ENCODE measurements at regions not wholly inside any gene's neighbourhood (a gene's known extent, or its start where the extent isn't known, plus 50 kb on each side); places are given as distances from the start of the nearest gene placed in this dataset.
"Not testable (repeated sequence)": the region's sequence is repeated elsewhere in the genome, so short reads cannot be mapped to it uniquely, and the experiment has no call there.

DNA sequence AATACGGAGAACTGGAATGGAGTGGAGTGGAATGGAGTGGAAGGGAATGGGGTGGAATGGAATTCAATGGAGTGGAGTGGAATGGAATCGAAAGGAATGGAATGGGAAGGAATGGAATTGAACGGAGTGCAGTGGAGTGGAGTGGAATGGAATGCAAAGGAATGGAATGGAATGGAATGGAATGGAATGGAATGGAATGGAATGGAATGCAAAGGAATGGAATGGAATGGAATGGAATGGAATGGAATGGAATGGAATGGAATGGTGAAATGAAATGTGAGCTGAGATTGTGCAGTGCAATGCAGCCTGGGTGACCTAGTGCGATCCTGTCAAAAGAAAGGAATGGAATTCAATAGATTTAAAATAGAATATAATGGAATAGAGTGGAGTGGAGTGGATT lies 357.3 kb upstream of the WSB1 start:
- not testable (repeated sequence) for DNase-seq (ENCODE audit: low read depth in 2 of 3, low spot score in 2 of 3)

DNA sequence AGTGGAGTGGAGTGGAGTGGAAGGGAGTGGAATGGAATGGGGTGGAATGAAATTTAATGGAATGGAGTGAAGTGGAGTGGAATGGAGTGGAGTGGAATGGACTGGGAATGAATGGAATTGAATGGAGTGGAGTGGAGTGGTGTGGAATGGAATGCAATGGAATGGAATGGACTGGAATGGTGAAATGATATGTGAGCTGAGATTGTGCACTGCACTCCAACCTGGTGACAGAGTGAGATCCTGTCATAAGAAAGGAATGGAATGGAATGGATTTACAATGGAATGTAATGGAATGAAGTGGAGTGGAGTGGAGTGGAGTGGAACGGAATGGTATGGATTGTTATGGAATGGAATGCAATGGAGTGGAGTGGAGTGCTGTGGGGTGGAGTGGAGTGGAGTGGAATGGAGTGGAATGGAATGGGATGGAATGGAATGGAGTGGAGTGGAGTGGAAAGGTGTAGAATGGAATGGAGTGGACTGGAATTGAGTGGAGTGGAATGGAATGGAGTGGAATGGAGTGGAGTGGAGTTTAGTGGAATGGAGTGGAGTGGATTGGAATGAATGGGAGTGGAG lies 356.1 kb upstream of the WSB1 start:
- not testable (repeated sequence) for DNase-seq (ENCODE audit: low read depth in 2 of 3, low spot score in 2 of 3)

DNA sequence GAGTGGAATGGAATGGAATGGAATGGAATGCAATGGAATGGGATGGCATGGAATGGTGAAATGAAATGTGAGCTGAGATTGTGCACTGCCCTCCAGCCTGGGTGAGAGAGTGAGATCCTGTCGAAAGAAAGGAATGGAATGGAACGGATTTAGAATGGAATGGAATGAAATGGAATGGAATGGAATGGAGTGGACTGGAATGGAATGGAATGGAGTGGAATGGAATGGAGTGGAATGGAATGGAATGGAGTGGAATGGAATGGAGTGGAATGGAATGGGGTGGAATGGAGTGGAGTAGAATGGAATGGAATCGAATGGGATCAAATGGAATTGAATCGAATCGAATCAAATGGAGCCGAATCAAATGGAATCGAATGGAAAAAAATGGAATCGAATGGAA lies 354.2 kb upstream of the WSB1 start:
- not testable (repeated sequence) for DNase-seq (ENCODE audit: low read depth in 2 of 3, low spot score in 2 of 3)

DNA sequence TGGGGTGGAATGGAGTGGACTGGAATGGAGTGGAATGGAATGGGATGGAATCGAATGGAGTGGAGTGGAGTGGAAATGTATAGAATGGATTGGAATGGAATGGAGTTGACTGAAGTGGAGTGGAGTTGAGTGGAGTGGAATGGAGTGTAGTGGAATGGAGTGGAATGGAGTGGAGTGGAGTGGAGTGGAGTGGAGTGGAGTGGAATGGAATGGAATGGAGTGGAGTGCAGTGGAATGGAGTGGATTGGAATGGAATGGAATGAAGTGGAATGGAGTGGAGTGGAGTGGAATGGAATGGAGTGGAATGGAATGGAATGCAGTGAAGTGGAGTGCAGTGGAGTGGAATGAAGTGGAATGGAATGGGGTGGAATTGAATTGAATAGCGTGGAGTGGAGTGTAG lies 353.3 kb upstream of the WSB1 start:
- DNase-seq (ENCODE audit: low read depth in 2 of 3, low spot score in 2 of 3) = not testable (repeated sequence)

DNA sequence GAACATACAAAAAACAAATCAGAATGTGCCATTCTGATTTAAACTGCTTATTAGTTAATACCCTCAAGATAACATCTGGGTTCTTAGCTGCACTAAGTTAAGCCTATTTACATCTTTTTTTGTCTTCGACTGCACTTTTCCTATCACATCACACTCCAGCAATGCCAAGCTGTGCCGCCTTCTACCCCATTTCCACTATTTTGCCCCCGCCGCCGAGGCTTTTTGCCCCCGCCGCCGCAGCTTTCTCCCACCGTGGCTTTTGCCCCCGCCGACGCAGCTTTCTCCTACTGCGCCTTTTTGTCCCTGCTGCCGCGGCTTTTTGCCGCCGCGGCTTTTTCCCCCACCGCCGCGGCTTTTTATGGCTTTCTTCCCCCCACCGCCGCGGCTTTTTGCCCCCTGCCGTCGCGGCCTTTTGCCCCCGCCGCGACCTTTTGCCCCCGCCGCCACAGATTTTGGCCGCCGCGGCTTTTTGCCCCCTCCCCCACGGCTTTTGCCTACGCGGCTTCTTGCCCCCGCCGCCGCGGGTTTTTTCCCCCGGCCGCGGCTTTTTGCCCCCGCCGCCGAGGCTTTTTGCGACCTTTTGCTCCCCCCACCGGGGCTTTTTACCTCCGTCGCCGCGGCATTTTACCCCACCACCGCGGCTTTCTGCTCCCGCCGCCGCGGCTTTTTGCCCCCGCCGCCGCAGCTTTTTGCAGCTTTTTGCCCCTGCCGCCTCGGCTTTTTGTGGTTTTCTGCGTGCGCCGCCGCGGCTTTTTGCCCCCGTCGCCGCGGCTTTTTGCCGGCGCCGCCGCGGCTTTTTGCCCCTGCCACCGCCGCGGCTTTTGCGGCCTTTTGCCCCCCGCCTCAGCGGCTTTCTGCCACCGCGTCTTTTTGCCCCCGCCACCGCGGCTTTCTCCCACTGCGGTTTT lies 331.4 kb upstream of the WSB1 start:
- DNase-seq (ENCODE audit: low read depth in 2 of 3, low spot score in 2 of 3) = no peak

- DNase-seq (ENCODE audit: low read depth in 2 of 3, low spot score in 2 of 3) = no peak
Measured at GRCh38 chr17:26963163-26963503, 330.8 kb upstream of the WSB1 start.

DNA sequence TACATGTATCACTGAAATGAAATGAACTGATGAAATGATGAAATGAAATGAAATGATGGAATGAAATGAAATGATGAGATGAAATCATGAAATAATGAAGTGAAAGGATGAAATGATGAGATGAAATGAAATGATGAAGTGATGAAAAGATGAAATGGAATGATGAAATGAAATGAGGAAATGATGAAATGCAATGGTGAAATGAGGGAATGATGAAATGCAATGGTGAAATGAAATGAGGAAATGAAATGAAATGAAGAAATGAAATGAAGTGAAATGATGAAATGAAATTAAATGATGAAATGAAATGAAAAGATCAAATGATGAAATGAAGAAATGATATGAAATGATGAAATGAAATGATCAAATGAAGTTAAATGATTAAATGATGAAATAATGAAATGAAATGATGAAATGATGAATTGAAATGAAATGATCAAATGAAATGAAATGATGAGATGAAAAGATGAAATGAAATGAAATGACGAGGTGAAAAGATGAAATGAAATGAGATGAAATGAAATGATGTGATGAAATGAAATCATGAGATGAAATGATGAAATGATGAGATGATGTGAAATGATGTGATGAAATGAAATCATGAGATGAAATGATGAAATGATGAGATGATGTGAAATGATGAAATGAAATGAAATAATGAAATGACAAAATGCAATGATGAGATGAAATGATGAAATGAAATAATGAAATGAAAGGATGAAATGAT lies 327.9 kb upstream of the WSB1 start:
- DNase-seq (ENCODE audit: low read depth in 2 of 3, low spot score in 2 of 3) = not testable (repeated sequence)

GRCh38 chr17:26966625-26967179 lies 327.2 kb upstream of the WSB1 start:
- DNase-seq (ENCODE audit: low read depth in 2 of 3, low spot score in 2 of 3) = not testable (repeated sequence)

GRCh38 chr17:26981845-26982425 lies 312.0 kb upstream of the WSB1 start:
- DNase-seq (ENCODE audit: low read depth in 2 of 3, low spot score in 2 of 3) = not testable (repeated sequence)

- not testable (repeated sequence) for DNase-seq (ENCODE audit: low read depth in 2 of 3, low spot score in 2 of 3)
Measured at GRCh38 chr17:26982563-26982962, 311.4 kb upstream of the WSB1 start.

- DNase-seq (ENCODE audit: low read depth in 2 of 3, low spot score in 2 of 3) = not testable (repeated sequence)
Measured at GRCh38 chr17:26987851-26988250, 306.1 kb upstream of the WSB1 start.

DNA sequence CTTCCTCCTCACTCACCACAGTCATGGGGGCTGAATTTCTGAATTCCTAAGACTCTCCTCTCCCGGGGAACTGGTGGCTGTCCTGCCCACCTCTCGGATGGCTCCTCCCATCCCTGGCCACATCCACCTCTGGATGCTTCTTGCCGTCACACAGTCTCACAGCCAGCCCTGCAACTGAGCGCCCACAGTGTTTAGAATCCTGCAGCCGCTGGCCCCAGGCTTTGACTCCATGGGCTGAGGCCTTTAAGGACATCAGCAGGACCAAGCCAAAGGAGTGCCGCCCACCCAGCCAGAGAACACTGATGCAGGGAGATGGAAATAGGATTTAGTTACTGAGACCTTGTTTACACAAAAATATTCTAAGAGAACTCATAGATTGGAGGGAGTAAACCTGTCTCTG lies 299.3 kb upstream of the WSB1 start:
- not testable (repeated sequence) for DNase-seq (ENCODE audit: low read depth in 2 of 3, low spot score in 2 of 3)

DNA sequence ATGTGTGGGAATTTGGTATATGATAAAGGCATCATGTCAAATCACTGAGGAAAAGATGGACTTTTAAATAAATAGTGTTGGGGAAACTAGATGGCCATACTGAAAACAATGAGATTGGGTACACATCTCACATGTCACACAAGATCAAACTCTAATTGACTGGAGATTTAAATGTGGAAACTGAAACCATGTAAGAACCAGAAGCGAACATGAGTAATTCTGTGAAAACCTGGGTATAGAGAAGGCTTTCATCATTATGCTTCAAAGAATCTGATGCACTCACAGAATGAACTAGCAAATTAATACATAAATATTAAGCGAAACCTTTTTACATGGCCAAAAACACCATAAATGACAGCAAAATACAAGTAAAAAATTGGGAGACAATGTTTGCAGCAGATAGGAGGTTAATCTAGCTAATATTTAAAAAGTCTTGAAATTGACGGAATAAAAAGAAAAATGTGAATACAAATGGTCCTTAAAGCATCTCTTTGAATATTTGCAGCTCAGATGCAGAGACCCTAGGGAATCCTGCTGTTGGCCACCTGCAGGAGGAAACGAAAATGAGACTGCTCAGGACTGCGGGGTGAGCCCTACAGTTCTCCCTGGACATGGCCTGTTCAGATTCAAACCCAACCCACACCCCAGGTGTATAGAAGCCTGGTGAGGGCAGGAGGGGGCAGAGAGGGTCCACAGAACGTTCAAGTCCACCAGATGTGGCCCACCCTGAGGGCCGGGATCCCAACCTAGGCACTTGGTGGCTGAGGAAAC lies 297.6 kb upstream of the WSB1 start:
- DNase-seq (ENCODE audit: low read depth in 2 of 3, low spot score in 2 of 3) = not testable (repeated sequence)

DNA sequence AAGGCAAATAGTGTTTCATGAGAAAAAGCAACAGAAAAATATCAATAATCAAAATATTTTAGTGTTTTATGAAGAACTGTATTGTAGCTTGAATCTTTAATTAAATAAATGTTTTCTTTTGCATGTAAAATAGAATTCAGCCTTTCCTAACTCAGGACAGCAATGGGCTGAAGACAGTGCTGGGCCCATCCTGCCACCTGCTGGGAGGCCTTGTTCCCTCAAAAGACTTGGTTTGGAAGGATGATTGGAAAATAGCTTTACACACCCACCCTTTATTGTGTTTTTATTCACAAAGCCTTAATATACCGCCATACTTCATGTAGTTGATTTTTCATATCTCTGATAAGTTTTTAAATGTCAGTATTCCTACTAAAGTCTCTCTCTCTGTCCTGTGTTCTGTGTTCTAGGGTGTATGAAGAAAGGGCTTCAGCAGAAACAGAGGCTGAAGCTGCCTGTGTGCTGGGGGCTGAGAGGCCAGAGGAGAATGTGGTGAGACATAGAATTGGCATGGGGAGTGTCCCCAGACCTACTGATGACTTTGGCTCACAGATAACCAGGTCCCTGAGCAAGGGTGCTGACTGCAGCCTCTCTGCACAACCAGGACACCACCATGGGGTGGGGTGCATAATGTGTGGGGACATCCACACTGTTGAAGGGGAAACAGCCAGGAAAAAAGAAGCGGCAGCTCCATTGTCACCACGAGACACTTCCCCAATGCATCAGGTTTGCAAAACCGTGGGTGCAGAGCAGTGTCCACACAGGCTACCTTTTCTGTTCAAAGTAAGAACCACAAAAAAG lies 286.0 kb upstream of the WSB1 start:
- DNase-seq (ENCODE audit: low read depth in 2 of 3, low spot score in 2 of 3) = not testable (repeated sequence)

GRCh38 chr17:27009087-27009486 lies 284.8 kb upstream of the WSB1 start:
- no peak for DNase-seq (ENCODE audit: low read depth in 2 of 3, low spot score in 2 of 3)

- DNase-seq (ENCODE audit: low read depth in 2 of 3, low spot score in 2 of 3) = not testable (repeated sequence)
Measured at GRCh38 chr17:27010138-27010537, 283.8 kb upstream of the WSB1 start.

GRCh38 chr17:27030552-27030951 lies 263.4 kb upstream of the WSB1 start:
- DNase-seq (ENCODE audit: low read depth in 2 of 3, low spot score in 2 of 3) = not testable (repeated sequence)

GRCh38 chr17:27038676-27039075 lies 255.2 kb upstream of the WSB1 start:
- no peak for DNase-seq (ENCODE audit: low read depth in 2 of 3, low spot score in 2 of 3)

- DNase-seq (ENCODE audit: low read depth in 2 of 3, low spot score in 2 of 3) = not testable (repeated sequence)
Measured at GRCh38 chr17:27045039-27045438, 248.9 kb upstream of the WSB1 start.

All from activated CD8-positive, alpha-beta memory T cell treated with anti-CD3 and anti-CD28 coated beads for 48 hours (primary cell).